ENCODE measurements at regions not wholly inside any gene's neighbourhood (a gene's known extent, or its start where the extent isn't known, plus 50 kb on each side); places are given as distances from the start of the nearest gene placed in this dataset.
A peak's percentile ranks its signal among the peaks of the same experiment; 100 is the strongest.

DNA sequence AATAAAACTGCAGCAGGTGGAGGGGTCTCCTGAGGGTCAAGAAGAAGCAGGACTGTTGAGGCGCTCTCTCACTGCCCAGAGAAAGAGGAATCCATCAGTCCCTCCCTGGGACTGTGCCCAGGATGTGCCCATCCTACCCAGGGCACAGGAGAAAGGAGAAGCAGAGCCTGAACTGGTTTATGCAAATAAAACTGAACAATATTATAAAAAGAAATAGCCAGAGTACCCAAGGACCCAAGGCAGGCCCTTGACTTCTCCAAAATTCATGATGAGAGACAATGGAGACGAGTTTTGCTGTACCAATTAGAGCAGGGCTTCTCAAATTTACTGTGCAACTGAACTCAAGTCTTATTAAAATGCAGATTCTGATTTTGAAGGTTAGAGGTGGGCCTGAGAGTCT lies 211.0 kb downstream of the IGSF11 start:
- H3K9me3 ChIP-seq, result no peaks in the 10 kb centered on the region
- no peak overlapping the region for H3K27ac ChIP-seq
- no peak for TF ChIP-seq POLR2A (IDR thresholded peaks at IDR 0.05)
- TF ChIP-seq, protein P1, sequence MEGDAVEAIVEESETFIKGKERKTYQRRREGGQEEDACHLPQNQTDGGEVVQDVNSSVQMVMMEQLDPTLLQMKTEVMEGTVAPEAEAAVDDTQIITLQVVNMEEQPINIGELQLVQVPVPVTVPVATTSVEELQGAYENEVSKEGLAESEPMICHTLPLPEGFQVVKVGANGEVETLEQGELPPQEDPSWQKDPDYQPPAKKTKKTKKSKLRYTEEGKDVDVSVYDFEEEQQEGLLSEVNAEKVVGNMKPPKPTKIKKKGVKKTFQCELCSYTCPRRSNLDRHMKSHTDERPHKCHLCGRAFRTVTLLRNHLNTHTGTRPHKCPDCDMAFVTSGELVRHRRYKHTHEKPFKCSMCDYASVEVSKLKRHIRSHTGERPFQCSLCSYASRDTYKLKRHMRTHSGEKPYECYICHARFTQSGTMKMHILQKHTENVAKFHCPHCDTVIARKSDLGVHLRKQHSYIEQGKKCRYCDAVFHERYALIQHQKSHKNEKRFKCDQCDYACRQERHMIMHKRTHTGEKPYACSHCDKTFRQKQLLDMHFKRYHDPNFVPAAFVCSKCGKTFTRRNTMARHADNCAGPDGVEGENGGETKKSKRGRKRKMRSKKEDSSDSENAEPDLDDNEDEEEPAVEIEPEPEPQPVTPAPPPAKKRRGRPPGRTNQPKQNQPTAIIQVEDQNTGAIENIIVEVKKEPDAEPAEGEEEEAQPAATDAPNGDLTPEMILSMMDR (IDR thresholded peaks at IDR 0.05), result no peak
- H3K27me3 ChIP-seq, result no peaks in the 10 kb centered on the region
- 79 to 83% methylated on average over 2 of the region's 2 CpGs for WGBS, 2 donors
- intact Hi-C loops (cut with DNase I), result no loop called here
- no peak overlapping the region for H3K4me3 ChIP-seq (replicated peaks in 1 of 3)
- H3K36me3 ChIP-seq, result no peaks in the 10 kb centered on the region
- no peaks in the 10 kb centered on the region for H3K4me1 ChIP-seq
- DNase-seq, result no peak

DNA sequence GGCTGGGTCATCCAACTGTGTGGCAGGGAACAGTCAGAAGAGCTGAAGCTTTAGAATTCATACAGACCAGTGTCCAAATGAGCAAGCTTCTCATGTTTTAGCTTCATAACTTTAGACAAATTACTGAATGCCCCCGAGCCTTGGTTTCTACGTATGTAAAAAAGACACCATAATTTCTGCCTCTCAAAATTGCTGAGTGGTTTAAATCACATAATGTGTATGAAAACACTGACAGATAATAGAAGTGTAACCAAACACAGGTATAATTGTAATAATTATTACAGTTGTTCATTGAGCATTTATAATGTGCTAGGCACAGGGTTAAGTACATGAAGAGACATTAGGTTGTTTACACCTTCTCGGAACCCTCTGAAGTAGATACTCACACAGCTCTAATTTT lies 207.2 kb downstream of the IGSF11 start:
- no peaks in the 10 kb centered on the region for H3K36me3 ChIP-seq
- H3K27me3 ChIP-seq, result no peaks in the 10 kb centered on the region
- 83 to 89% methylated on average over 3 of the region's 3 CpGs for WGBS, 2 donors
- H3K27ac ChIP-seq, result no peak overlapping the region
- H3K9me3 ChIP-seq, result no peaks in the 10 kb centered on the region
- DNase-seq, result no peak
- no peak overlapping the region for H3K4me3 ChIP-seq (replicated peaks in 1 of 3)
- no peak for TF ChIP-seq POLR2A (IDR thresholded peaks at IDR 0.05)
- TF ChIP-seq, protein P1 (IDR thresholded peaks at IDR 0.05), result no peak
- intact Hi-C loops (cut with DNase I), result no loop called here
- no peaks in the 10 kb centered on the region for H3K4me1 ChIP-seq

DNA sequence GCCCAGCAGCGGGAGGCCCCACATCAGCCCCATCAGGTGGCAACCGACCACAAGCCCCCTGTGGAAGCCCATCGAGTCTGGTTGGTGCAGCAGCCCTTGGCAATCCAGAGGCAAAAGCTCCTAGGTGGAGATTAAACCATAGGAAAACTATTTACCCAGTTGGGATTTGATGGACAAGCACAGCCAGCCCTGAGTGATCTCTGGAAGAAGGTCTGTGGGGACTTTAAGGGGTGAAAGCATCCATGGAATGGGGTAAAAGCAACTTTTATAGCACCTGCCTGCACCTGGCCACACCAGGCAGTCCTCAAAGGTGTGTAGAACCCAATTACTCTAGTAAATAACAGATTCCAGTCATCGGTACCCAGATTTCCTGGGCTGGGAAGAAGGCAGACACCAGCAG lies 206.3 kb downstream of the IGSF11 start:
- H3K4me1 ChIP-seq, result peaks cover 2% of the 10 kb centered on the region in 2 donors
- no peak for DNase-seq
- H3K9me3 ChIP-seq, result no peaks in the 10 kb centered on the region
- TF ChIP-seq, protein P1 (IDR thresholded peaks at IDR 0.05), result no peak
- no peak for TF ChIP-seq POLR2A (IDR thresholded peaks at IDR 0.05)
- no peak overlapping the region for H3K27ac ChIP-seq
- 78 to 80% methylated on average over 4 of the region's 4 CpGs for WGBS, 2 donors
- intact Hi-C loops (cut with DNase I), result no loop called here
- no peak overlapping the region for H3K4me3 ChIP-seq (replicated peaks in 1 of 3)
- H3K27me3 ChIP-seq, result no peaks in the 10 kb centered on the region
- H3K36me3 ChIP-seq, result no peaks in the 10 kb centered on the region

DNA sequence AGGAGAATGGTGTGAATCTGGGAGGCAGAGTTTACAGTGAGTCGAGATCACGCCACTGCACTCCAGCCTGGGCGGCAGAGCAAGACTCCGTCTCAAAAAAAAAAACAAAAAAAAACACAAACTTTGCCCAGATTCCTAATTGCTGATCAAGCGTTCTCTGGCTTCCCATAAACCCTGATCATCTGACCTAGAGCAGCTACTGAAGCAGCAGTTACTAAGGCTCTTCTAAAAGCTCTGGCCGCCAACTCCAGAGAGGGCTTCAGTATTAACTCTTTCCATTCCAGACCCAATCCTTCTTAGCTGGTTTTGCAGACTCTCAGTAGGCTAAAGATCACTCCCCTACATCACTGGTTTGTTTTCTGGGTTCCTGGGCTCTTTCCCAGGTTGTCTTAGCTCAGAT lies 201.6 kb downstream of the IGSF11 start:
- no peak overlapping the region for H3K27ac ChIP-seq
- H3K4me3 ChIP-seq (replicated peaks in 1 of 3), result no peak overlapping the region
- TF ChIP-seq, protein P1 (IDR thresholded peaks at IDR 0.05), result no peak
- no peak for TF ChIP-seq POLR2A (IDR thresholded peaks at IDR 0.05)
- no peaks in the 10 kb centered on the region for H3K27me3 ChIP-seq
- DNase-seq, result peak; percentile 37 to 61
- peaks cover 3 to 8% of the 10 kb centered on the region in 2 donors for H3K4me1 ChIP-seq
- H3K36me3 ChIP-seq, result no peaks in the 10 kb centered on the region
- H3K9me3 ChIP-seq, result no peaks in the 10 kb centered on the region
- WGBS, 2 donors, result 14 to 27% methylated on average over 6 of the region's 6 CpGs
- intact Hi-C loops (cut with DNase I), result no loop called here

DNA sequence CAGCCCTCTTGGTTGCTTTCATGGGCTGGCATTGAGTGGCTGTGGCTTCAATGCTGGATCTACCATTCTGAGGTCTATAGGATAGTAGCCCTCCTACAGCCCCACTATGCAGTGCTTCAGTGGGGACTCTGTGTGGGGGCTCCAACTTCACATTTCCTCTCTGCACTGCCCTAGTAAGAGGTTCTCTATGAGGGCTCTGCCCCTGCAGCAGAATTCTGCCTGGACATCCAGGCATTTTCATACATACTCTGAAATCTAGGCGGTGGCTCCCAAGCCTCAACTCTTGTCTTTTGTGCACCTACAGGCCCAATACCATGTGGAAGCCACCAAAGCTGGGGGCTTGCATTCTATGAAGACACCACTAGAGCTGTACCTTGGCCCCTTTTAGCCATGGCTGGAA lies 195.8 kb downstream of the IGSF11 start:
- no peaks in the 10 kb centered on the region for H3K36me3 ChIP-seq
- H3K4me3 ChIP-seq (replicated peaks in 1 of 3), result no peak overlapping the region
- no peak for TF ChIP-seq POLR2A (IDR thresholded peaks at IDR 0.05)
- TF ChIP-seq, protein P1 (IDR thresholded peaks at IDR 0.05), result no peak
- peaks cover 0 to under 1% of the 10 kb centered on the region in 2 donors for H3K4me1 ChIP-seq
- no peak for DNase-seq
- no peaks in the 10 kb centered on the region for H3K9me3 ChIP-seq
- intact Hi-C loops (cut with DNase I), result no loop called here
- no peak overlapping the region for H3K27ac ChIP-seq
- 36 to 50% methylated on average over 1 of the region's 1 CpG for WGBS, 2 donors
- H3K27me3 ChIP-seq, result no peaks in the 10 kb centered on the region

All from thyroid gland (tissue), 4 donors.